Fibroblast of upper back skin (primary cell): ENCODE measurements at regions not wholly inside any gene's neighbourhood (a gene's known extent, or its start where the extent isn't known, plus 50 kb on each side); places are given as distances from the start of the nearest gene placed in this dataset.
A peak's percentile ranks its signal among the peaks of the same experiment; 100 is the strongest.
"Not testable (repeated sequence)": the region's sequence is repeated elsewhere in the genome, so short reads cannot be mapped to it uniquely, and the experiment has no call there.

Experiments used
- DNase-seq: peaks from one replicate; pipeline ENCODE4 v3.0.0-alpha.2; 2013

DNA sequence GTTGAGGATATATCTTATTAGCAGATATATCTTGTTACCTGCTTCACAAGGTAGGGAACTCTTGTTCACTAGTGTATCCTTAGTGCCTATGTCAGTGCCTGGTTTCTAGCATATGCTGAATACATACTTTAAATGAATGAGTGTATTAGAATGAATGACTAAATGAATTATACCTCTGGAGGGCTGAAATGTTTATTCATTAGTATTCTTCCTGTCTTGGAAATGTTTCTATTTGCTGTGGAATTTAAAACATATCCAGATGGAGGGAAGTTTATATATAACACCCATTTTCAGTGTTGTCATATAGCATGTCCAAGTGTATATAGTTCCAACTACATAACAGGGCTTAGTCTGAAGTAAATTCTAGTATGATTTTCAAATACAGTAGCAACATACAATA lies 581.5 kb downstream of the TBL1XR1 start:
- DNase-seq = peak; percentile 53

DNA sequence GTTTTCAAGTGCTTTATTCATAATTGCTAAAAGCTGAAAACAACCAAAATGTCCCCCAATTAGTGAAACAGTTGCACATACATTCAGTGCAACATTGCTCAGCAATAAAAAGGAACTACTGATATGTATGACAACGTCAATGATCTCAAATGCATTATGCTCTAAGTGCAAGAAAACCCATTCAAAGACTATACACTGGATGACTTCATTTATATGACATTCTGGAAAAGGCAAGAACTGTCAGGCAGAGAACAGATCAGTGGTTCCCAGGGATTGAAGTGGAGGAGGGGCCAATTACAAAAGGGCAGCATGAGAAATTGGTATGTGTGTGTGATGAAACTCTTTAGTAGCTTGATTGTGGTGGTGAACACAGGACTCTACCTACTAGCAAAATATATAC lies 585.6 kb downstream of the TBL1XR1 start:
- DNase-seq = peak; percentile 35

DNA sequence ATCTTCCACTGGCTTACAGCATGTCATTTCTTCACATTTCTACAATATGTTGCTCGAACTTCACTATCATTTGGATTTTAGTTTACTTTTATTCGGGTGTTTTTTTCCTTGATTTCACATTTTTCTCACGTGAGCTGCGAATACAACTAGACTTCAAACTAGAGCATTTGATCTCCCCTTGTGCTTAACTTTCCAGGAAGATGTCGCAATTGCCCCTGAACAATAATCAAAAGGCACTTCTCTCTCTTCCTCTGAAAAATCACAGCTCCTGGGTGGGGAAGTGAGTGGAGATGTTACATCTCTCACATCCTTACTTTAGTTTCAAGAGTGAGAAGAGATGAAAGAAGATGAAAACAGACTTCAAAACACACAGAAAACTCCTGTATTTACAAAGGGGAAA lies 587.9 kb downstream of the TBL1XR1 start:
- DNase-seq = no peak

DNA sequence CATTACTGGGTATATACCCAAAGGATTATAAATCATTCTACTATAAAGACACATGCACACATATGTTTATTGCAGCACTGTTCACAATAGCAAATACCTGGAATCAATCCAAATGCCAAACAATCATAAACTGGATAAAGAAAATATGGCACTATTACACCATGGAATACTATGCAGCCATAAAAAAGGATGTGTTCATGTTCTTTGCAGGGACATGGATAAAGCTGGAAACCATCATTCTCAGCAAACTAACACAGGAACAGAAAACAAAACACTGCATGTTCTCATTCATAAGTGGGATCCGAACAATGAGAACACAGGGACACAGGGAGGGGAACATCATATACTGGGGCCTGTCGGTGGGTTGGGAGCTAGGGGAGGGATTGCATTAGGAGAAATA lies 591.7 kb downstream of the TBL1XR1 start:
- not testable (repeated sequence) for DNase-seq

DNA sequence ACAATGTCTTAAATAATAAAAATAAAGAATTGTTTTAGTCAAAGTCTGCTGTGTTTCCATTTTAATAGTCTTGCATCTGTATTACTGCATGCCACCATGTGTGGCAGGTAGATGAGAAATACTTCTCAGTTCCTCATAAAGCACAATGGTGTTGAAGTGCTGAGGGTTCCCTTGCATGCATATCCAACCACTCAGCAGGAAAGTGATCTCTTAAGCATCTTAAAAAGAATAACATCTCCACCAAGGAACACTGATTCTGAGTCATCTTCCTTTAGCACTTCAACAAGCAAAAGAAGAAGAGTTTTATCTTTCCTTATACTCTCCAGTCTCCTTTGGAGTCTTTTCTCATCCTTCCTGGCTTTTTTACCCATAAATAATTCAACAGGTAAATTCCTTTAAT lies 602.0 kb downstream of the TBL1XR1 start:
- peak; percentile 82 for DNase-seq

DNA sequence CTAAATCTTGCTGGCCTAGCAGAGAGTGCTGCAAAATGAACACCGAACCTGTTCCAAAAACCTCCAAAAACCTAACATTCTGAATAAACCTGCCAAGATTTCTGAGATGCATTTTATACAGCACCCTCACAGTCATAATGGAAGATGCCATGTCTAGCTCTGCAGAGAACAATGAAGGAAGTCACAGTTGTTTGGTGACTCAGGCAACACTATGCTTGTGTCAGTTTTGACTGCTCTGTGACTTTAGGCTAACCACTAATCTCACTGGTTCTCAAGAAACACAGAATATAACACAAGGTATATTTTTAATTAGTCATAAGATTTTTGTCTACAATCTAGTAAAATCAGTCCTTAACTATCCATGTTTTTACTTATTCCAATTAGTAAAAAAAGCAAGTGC lies 606.6 kb downstream of the TBL1XR1 start:
- no peak for DNase-seq

DNA sequence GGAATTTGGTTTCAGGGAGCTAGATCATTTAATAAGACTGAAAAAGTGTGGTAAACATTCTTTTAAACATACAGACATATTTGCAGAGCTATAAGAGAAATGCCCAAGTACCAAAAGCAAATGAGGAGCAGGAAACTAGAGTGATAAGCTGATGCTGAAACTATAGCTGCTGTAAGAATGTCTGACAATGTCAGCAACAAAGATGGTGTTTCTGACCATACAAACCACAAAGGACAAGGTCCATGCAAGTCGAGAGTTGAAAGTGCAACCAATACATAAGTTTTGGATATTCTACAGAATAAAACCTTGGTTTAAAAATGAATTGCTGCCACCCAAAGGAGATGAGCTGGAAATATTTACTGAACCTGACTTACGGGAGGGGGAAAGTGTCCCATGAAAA lies 610.2 kb downstream of the TBL1XR1 start:
- DNase-seq = no peak

DNA sequence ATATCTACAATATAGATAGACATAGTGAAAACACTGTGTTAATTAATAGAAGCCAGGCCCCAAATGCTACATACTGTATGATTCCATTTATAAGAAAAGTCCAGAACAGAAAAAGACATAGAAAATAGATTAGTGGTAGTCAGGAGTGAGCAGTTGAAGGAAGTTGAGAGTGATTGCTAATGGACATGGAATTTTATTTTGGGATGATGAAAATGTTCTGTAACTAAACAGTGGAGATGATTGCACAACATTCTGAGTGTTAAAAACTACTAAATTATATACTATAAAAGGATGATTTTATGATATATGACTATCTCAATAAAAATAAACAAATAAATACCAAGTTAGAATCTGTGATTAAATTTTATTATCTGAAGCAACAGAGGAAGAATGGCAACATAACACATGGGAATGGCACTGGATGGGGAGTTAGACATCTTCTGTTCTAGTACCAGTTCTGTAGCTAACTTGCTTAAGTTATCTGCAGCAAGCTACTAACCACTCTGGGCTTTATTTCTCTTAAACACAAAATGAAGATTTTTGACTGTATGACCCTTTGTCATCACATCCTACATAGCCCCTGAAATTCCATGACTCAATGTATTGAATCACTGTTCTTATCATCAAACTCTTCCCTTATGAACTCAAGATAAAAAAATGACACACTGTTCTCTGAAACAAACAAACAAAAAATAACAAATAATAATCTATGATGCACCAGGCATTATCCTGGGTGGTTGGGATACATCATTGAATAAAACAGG lies 612.7 kb downstream of the TBL1XR1 start:
- DNase-seq = peak; percentile 87

- peak; percentile 74 for DNase-seq
These were observed 613.3 kb downstream of the TBL1XR1 start for GRCh38 chr3:176583956-176584355.

DNA sequence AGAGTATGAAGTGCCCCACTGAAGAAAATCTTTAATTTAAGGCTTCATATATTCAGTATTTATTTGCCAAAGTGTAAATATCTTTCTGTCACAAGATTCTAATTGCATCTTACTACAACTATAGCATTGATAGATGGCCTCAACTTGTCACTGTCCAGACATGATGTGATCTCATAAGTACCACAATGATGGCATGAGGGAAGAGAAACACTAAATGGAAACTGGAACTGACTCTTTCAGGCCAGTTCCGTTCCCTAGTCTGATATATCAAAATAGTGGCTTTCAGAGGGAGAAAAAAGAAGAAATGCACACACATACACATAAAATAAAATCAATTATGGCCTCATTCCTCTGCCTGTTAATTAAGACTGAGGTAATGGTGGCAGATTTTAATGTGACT lies 615.7 kb downstream of the TBL1XR1 start:
- no peak for DNase-seq

- DNase-seq = peak; percentile 94
These were observed 617.5 kb downstream of the TBL1XR1 start for GRCh38 chr3:176579711-176580185.

GRCh38 chr3:176578316-176578715 lies 619.0 kb downstream of the TBL1XR1 start:
- no peak for DNase-seq

DNA sequence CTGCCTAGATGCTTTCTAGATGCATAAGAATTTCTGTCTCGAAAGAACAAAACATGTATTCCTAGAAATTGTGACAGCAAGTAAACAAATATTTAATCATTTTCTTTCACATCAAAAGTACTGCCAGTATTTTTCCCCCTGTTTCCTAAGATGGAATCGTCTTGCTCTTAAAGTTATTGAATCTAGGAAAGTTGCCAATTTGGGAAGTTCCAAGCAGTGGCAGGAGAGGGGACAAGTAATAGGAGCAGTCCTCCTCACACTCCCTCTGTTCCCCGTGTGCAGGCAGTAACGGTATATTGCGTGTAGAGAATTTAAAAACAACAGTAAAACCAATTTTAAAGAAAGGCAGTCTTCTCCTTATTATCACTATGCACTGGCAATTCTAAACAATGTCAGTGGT lies 619.8 kb downstream of the TBL1XR1 start:
- DNase-seq = no peak

DNA sequence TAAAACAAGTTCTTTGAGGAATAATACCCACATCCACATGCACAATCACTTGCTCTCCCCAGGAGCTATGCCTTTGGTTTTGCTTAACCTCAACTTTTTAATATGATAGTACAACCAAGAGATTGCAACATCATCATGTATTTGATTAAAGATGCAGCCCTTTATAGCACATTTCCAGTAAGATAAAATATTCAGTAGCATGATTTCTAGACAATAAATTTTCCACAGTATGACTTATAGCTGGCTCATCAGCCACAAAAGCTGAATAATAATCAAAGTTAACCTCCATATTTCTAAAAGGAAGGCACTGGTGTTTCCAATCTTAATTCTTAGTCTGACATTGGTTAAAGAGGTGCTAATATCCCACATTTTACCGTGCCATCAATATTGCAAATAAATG lies 622.5 kb downstream of the TBL1XR1 start:
- peak; percentile 89 for DNase-seq

DNA sequence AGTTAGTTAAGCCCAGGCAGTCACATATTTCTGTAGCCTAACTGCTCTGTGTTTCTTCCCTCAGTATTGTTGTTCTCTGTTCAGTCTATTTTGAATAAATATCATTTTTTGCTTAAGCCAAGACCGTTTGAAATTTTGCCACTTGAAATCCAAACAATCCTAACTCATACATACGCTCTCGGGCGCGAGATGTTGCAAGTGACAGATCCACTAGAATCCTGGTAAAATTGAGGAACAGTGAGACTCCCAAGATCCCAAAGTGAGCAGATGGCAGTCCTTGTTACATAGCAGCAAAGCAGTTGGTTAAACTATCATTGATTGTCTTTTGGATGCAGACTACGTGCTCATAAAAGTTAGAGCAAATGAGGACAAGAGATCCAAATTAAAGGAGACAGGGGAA lies 625.4 kb downstream of the TBL1XR1 start:
- no peak for DNase-seq

GRCh38 chr3:176570992-176571391 lies 626.3 kb downstream of the TBL1XR1 start:
- no peak for DNase-seq

- no peak for DNase-seq
These were observed 629.1 kb downstream of the TBL1XR1 start for GRCh38 chr3:176568189-176568588.

DNA sequence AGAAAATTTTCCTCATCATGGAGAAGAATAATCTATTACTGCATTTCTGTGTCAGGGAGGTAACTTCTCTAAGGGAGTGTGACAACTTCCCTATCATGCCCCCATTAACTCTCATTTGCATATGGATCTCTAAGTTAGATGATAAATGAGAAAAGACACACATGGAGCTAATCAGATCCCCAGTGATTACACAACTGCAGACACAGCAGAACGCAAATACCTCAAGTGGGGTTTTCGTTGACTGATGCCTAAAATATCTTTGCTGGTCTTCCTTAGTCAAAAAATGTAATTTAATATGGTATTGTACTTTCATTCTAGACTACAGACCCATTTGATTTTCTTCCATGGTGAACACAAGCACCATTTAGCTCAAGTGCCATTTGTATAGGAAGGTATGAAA lies 630.5 kb downstream of the TBL1XR1 start:
- DNase-seq = peak; percentile 79

DNA sequence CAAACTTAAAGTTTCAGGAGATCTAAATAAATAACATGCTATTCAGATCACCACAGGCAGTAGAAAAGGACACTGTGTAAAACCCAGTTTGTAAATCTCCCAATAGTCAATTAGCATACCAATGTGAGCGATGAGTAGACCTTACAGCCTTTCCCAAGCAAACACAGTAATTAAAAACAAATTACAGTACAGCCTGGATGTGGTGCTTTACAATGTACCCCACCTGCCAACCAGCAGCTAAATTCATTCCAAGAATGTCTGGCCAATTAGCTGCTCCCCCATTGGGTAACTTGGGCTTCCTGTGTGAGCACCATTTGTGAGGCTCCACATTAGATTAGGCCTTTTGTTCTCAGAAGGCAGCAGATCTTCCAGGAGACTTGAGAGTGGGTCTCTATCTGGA lies 635.0 kb downstream of the TBL1XR1 start:
- no peak for DNase-seq

DNA sequence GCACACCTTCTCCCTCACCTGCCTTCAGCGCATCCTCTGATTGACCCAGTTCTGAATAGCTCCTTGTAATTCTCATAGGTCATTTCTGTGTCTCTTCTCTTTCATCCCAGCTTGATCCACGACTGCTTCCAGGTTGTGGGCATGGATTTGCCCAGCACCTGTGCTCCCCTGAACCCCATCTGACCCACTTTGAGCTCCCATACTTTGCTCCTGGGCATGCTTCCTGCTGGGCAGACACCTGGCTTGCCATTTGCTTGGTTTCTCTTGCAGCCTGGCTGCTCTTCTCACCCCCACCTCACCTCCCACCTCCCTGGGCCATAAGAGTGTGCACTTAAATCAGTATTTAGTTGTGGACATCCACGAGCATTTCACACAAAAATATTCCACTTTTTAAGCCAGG lies 635.5 kb downstream of the TBL1XR1 start:
- DNase-seq = no peak

- no peak for DNase-seq
These were observed 642.3 kb downstream of the TBL1XR1 start for GRCh38 chr3:176554791-176555654.

- DNase-seq = no peak
These were observed 643.0 kb downstream of the TBL1XR1 start for GRCh38 chr3:176554264-176554663.

DNA sequence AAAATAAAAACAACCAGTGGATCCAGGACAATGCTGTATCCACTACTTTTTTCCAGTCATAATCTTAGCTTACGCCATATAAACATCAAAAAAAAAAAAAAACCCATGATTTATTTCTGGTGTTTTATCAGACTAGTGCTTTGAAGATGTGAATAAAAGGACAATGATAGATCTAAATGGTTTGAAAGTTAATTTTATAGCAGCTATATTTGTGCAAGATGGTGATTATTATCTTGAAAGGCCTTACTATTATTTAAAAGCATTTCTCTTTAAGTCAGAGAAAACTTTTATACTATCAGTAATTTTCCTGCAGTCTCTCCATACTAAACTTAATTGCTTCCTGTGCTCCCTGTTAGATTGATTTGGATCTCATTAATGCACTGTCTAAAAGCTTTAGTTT lies 670.3 kb downstream of the TBL1XR1 start:
- no peak for DNase-seq

DNA sequence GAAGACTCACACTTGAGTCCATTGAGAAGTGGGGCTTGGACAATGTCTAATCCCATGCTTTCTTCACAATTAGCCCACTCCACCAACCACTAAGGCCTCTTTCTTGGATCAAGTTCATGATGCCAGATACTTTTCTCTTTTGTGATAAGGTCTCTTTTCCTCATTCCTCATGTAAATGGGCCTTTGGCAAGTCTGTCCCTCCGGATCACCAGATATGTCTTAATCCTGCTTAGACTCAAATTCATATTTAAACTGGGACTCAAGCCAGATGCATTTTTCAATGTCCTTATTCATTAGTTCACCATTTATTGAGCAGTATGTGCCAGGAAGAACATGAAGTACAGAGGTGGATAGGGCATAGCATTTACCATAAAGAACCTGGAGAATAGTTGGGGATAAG lies 671.1 kb downstream of the TBL1XR1 start:
- peak; percentile 14 for DNase-seq
